ENCODE measurements at regions not wholly inside any gene's neighbourhood (a gene's known extent, or its start where the extent isn't known, plus 50 kb on each side); places are given as distances from the start of the nearest gene placed in this dataset.

GRCh38 chr12:127064207-127064606 is 1202.8 kb upstream of the TMEM132C start:
- intact Hi-C loops (cut with micrococcal nuclease; ENCODE audit: unreplicated experiment): no loop called here
- CTCF ChIA-PET: interaction anchor here (0.6 kb wide), 1 partner anchor 274 kb away, joined by 6 read pairs; no protein-coding TSS in a partner anchor
- Mint-ChIP-seq H3K9me3 (ENCODE audit: low read depth, unreplicated experiment) (peaks cover 3% of the 10 kb centered on the region), H3K27me3 (ENCODE audit: unreplicated experiment) (no peaks in the 10 kb centered on the region), H3K4me3 (ENCODE audit: low read depth, unreplicated experiment) (no peak overlapping the region), H3K36me3 (ENCODE audit: insufficient read depth, unreplicated experiment) (peaks cover 5% of the 10 kb centered on the region), H3K27ac (ENCODE audit: unreplicated experiment) (no peak overlapping the region), H3K4me1 (ENCODE audit: low read depth, unreplicated experiment) (no peaks in the 10 kb centered on the region)
- DNase-seq: no peak
- no TSS peak for BruUV-seq (replicated peaks)
- TF ChIP-seq, protein P1, sequence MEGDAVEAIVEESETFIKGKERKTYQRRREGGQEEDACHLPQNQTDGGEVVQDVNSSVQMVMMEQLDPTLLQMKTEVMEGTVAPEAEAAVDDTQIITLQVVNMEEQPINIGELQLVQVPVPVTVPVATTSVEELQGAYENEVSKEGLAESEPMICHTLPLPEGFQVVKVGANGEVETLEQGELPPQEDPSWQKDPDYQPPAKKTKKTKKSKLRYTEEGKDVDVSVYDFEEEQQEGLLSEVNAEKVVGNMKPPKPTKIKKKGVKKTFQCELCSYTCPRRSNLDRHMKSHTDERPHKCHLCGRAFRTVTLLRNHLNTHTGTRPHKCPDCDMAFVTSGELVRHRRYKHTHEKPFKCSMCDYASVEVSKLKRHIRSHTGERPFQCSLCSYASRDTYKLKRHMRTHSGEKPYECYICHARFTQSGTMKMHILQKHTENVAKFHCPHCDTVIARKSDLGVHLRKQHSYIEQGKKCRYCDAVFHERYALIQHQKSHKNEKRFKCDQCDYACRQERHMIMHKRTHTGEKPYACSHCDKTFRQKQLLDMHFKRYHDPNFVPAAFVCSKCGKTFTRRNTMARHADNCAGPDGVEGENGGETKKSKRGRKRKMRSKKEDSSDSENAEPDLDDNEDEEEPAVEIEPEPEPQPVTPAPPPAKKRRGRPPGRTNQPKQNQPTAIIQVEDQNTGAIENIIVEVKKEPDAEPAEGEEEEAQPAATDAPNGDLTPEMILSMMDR (IDR thresholded peaks at IDR 0.05; ENCODE audit: unreplicated experiment): no peak

GRCh38 chr12:127065595-127065994 is 1201.4 kb upstream of the TMEM132C start:
- intact Hi-C loops (cut with micrococcal nuclease; ENCODE audit: unreplicated experiment): no loop called here
- DNase-seq: no peak
- H3K9me3 Mint-ChIP-seq (ENCODE audit: low read depth, unreplicated experiment): peaks cover 3% of the 10 kb centered on the region
- no peak overlapping the region for H3K4me3 Mint-ChIP-seq (ENCODE audit: low read depth, unreplicated experiment)
- no peaks in the 10 kb centered on the region for H3K4me1 Mint-ChIP-seq (ENCODE audit: low read depth, unreplicated experiment)
- CTCF ChIA-PET: no interaction called here
- no TSS peak for BruUV-seq (replicated peaks)
- H3K36me3 Mint-ChIP-seq (ENCODE audit: insufficient read depth, unreplicated experiment): peaks cover under 1% of the 10 kb centered on the region
- H3K27me3 Mint-ChIP-seq (ENCODE audit: unreplicated experiment): no peaks in the 10 kb centered on the region
- TF ChIP-seq, protein P1 (IDR thresholded peaks at IDR 0.05; ENCODE audit: unreplicated experiment): no peak
- no peak overlapping the region for H3K27ac Mint-ChIP-seq (ENCODE audit: unreplicated experiment)

GRCh38 chr12:127070515-127071157 is 1196.3 kb upstream of the TMEM132C start:
- Mint-ChIP-seq H3K27ac (ENCODE audit: unreplicated experiment) (no peak overlapping the region), H3K4me1 (ENCODE audit: low read depth, unreplicated experiment) (no peaks in the 10 kb centered on the region), H3K4me3 (ENCODE audit: low read depth, unreplicated experiment) (no peak overlapping the region), H3K9me3 (ENCODE audit: low read depth, unreplicated experiment) (peaks cover 6% of the 10 kb centered on the region), H3K27me3 (ENCODE audit: unreplicated experiment) (no peaks in the 10 kb centered on the region), H3K36me3 (ENCODE audit: insufficient read depth, unreplicated experiment) (no peaks in the 10 kb centered on the region)
- CTCF ChIA-PET: no interaction called here
- no peak for DNase-seq
- TF ChIP-seq, protein P1 (IDR thresholded peaks at IDR 0.05; ENCODE audit: unreplicated experiment): no peak
- no TSS peak for BruUV-seq (replicated peaks)
- intact Hi-C loops (cut with micrococcal nuclease; ENCODE audit: unreplicated experiment): no loop called here

DNA sequence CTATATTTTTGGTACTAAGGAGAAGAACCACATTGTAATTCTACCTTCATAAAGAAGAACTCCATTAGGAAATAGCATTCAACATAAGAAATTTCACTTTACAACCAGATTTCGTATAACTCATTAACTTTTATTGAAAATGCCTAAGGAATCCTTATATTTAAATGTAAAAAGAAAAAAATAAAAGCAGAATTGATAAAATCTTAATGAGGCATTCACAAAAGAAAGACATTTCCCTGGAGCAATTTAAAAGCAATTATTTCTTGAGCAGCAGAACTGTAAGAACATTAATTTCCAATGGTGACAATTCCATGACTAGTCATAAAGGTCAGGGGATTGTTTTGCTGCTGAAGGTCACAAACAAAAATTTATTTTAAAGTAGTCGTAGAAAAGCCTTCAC is 1192.8 kb upstream of the TMEM132C start:
- no peak overlapping the region for H3K27ac Mint-ChIP-seq (ENCODE audit: unreplicated experiment)
- H3K9me3 Mint-ChIP-seq (ENCODE audit: low read depth, unreplicated experiment): peaks cover 5% of the 10 kb centered on the region
- H3K27me3 Mint-ChIP-seq (ENCODE audit: unreplicated experiment): no peaks in the 10 kb centered on the region
- intact Hi-C loops (cut with micrococcal nuclease; ENCODE audit: unreplicated experiment): no loop called here
- no peaks in the 10 kb centered on the region for H3K36me3 Mint-ChIP-seq (ENCODE audit: insufficient read depth, unreplicated experiment)
- TF ChIP-seq, protein P1 (IDR thresholded peaks at IDR 0.05; ENCODE audit: unreplicated experiment): no peak
- no peaks in the 10 kb centered on the region for H3K4me1 Mint-ChIP-seq (ENCODE audit: low read depth, unreplicated experiment)
- no peak for DNase-seq
- BruUV-seq (replicated peaks): no TSS peak
- H3K4me3 Mint-ChIP-seq (ENCODE audit: low read depth, unreplicated experiment): no peak overlapping the region
- CTCF ChIA-PET: no interaction called here
